OCI-LY7 (cell line): ENCODE measurements at regions not wholly inside any gene's neighbourhood (a gene's known extent, or its start where the extent isn't known, plus 50 kb on each side); places are given as distances from the start of the nearest gene placed in this dataset.

Source experiments
- BruUV-seq: library from RNA; stranded (reverse); fragments of 400-500 nt; replicated peaks from 2 replicates; lab custom pipeline; 2021; lab: Mats Ljungman, UMichigan
- CTCF ChIA-PET: fragments of 300-600 bp; sonication (Branson Sonifier 250); formaldehyde crosslinking; loops from one replicate; lab custom pipeline; 2022; ENCODE audit warnings: antibody characterized with exemption; ENCODE audit not compliant: unreplicated experiment; lab: Charles Lee
- POLR2A ChIA-PET: fragments of 300-600 bp; sonication (Branson Sonifier 250); formaldehyde crosslinking; loops from one replicate; lab custom pipeline; 2022; ENCODE audit warnings: antibody characterized with exemption; lab: Charles Lee
- DNase-seq: peaks from one replicate; pipeline ENCODE4 v3.0.0-alpha.2; 2015; ENCODE audit warnings: low spot score
- H2AFZ ChIP-seq: fragments of 200-600 bp; sonication (generic), shearing (Covaris generic); 2 replicates; pipeline ENCODE4 v1.6.1; 2014; ENCODE audit warnings: mild to moderate bottlenecking, antibody characterized with exemption, low read length, moderate library complexity
- H3K27ac ChIP-seq: fragments of 200-600 bp; sonication (generic); 2 replicates; pipeline ENCODE4 v1.5.1; 2014; ENCODE audit warnings: mixed run types, low read depth, mild to moderate bottlenecking, moderate library complexity, low read length, inconsistent platforms; ENCODE audit not compliant: poor library complexity, severe bottlenecking
- H3K36me3 ChIP-seq: fragments of 200-600 bp; sonication (generic); 2 replicates; pipeline ENCODE4 v1.6.1; 2014; ENCODE audit warnings: mild to moderate bottlenecking, antibody characterized with exemption, low read length, moderate library complexity, mixed read lengths; ENCODE audit not compliant: insufficient read depth
- H3K4me1 ChIP-seq: fragments of 200-600 bp; sonication (generic); 2 replicates; pipeline ENCODE4 v1.5.1; 2014; ENCODE audit warnings: mild to moderate bottlenecking, low read length; ENCODE audit not compliant: insufficient read depth, poor library complexity, severe bottlenecking
- H3K4me2 ChIP-seq: fragments of 200-600 bp; sonication (generic); 2 replicates; pipeline ENCODE4 v1.6.1; 2014; ENCODE audit warnings: mild to moderate bottlenecking, low read length
- H3K4me3 ChIP-seq: fragments of 200-600 bp; sonication (generic); 2 replicates; pipeline ENCODE4 v1.5.1; 2014; ENCODE audit warnings: mild to moderate bottlenecking, low read depth, low read length; ENCODE audit not compliant: poor library complexity, severe bottlenecking
- H3K79me2 ChIP-seq: fragments of 200-600 bp; sonication (generic); 2 replicates; pipeline ENCODE4 v1.6.1; 2016; ENCODE audit warnings: low read depth, mild to moderate bottlenecking, low read length, moderate library complexity, mixed read lengths; ENCODE audit not compliant: insufficient read depth
- H3K9me2 ChIP-seq: fragments of 200-600 bp; sonication (generic); 2 replicates; pipeline ENCODE4 v1.6.1; 2016; ENCODE audit warnings: mild to moderate bottlenecking, low read length, mixed read lengths; ENCODE audit not compliant: insufficient read depth
- H3K9me3 ChIP-seq: fragments of 200-600 bp; sonication (generic); 2 replicates; pipeline ENCODE4 v1.6.1; 2014; ENCODE audit warnings: mild to moderate bottlenecking, mixed run types, low read length, mixed read lengths
- H4K20me1 ChIP-seq: fragments of 200-600 bp; sonication (generic); 2 replicates; pipeline ENCODE4 v1.6.1; 2014; ENCODE audit warnings: mild to moderate bottlenecking, antibody characterized with exemption, low read length, moderate library complexity, mixed read lengths; ENCODE audit not compliant: insufficient read depth
- CTCF ChIP-seq: fragments of 200-600 bp; sonication (generic); conservative IDR thresholded peaks from 2 replicates; pipeline ENCODE4 v1.5.1; 2014; ENCODE audit warnings: mild to moderate bottlenecking, antibody characterized with exemption, low read length, moderate library complexity, mixed read lengths
- EZH2phosphoT487 ChIP-seq: fragments of 200-600 bp; sonication (generic); IDR thresholded peaks from 2 replicates; pipeline ENCODE4 v1.6.1; 2018; ENCODE audit warnings: low read depth, borderline replicate concordance, mild to moderate bottlenecking, mixed run types, antibody characterized with exemption, low read length, moderate library complexity, mixed read lengths
- intact Hi-C: fragments of 100-400 bp; cut with micrococcal nuclease; formaldehyde crosslinking; loops from one replicate; pipeline ENCODE4 v1.10.0; 2022; ENCODE audit not compliant: unreplicated experiment

DNA sequence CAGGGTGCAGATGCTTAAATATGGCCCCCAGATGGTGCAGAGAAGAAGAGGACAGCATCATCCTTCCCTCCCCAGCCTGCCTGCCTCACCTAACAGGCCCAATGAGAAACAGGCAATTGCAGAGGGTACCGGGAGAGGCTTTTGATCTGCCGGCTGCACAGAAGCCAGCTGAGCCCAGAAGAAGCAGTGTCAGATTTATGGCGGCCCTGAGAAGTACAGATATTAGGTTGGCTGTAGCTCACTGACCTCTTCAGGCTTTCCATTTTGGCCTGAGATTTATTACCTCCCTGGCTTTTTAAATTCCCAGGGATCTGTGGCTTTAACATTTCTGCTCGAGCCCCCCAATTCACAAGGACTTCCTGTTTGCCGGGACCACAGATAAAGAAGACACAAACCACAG is 278.7 kb downstream of the EN1 start:
- H3K4me3 ChIP-seq = no peak overlapping the region
- H3K79me2 ChIP-seq = no peaks in the 10 kb centered on the region
- intact Hi-C loops = no loop called here
- no peaks in the 10 kb centered on the region for H3K9me2 ChIP-seq
- H3K4me1 ChIP-seq = no peaks in the 10 kb centered on the region
- DNase-seq = no peak
- no peaks in the 10 kb centered on the region for H3K9me3 ChIP-seq
- no peaks in the 10 kb centered on the region for H3K36me3 ChIP-seq
- H2AFZ ChIP-seq = no peak overlapping the region
- ChIA-PET CTCF (no interaction called here), POLR2A (no interaction called here)
- no peaks in the 10 kb centered on the region for H4K20me1 ChIP-seq
- BruUV-seq = no TSS peak
- no peak overlapping the region for H3K27ac ChIP-seq
- H3K4me2 ChIP-seq = no peak overlapping the region
- no peak for TF ChIP-seq EZH2phosphoT487
- TF ChIP-seq CTCF = no peak

DNA sequence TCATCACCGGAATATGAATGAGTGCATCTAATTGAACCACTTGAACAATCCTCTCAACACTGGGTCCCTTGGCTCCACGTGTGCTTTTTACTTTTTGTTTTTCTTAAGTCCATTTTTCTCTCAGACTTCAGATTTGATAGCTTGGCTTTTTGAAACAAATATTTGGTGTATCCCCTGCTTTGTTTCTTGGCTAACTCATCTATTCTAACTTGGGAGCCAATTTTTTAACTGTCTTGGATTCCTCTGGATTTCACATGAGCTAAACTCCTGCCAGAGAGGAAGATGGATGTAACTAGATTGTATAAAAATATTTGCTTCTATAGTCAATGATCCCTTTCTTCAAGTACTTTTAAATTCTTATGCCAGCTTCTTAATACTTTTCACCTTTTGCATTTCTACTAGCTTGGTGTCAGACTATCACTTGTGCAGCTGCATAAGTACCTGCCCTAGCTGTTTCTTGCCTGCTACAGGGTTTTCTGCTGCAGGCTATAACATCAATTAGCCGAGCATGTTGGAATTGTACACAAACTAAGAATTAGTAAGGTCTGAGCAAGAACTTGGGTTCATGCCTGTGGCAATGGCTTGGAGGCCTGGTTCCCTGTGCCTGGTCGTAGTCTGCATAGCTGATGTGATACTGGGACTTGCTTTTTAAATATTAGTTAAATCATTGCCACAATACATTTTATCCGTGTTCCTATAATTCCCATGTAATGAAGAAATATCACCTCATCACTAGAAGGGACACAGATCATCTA is 281.5 kb downstream of the EN1 start:
- DNase-seq = no peak
- Histone ChIP-seq H4K20me1 (no peaks in the 10 kb centered on the region), H2AFZ (no peak overlapping the region), H3K9me2 (no peaks in the 10 kb centered on the region), H3K36me3 (no peaks in the 10 kb centered on the region), H3K4me2 (no peak overlapping the region), H3K9me3 (no peaks in the 10 kb centered on the region), H3K4me1 (no peaks in the 10 kb centered on the region), H3K27ac (no peak overlapping the region), H3K79me2 (no peaks in the 10 kb centered on the region), H3K4me3 (no peak overlapping the region)
- TF ChIP-seq EZH2phosphoT487 = no peak
- no peak for TF ChIP-seq CTCF
- BruUV-seq = no TSS peak
- CTCF ChIA-PET = no interaction called here
- intact Hi-C loops = no loop called here
- POLR2A ChIA-PET = no interaction called here

GRCh38 chr2:118565301-118565700 is 282.1 kb downstream of the EN1 start:
- ChIA-PET CTCF (no interaction called here), POLR2A (no interaction called here)
- Histone ChIP-seq H3K79me2 (no peaks in the 10 kb centered on the region), H3K4me1 (no peaks in the 10 kb centered on the region), H3K9me3 (no peaks in the 10 kb centered on the region), H4K20me1 (no peaks in the 10 kb centered on the region), H3K4me2 (no peak overlapping the region), H3K27ac (no peak overlapping the region), H3K9me2 (no peaks in the 10 kb centered on the region), H3K36me3 (no peaks in the 10 kb centered on the region), H2AFZ (no peak overlapping the region), H3K4me3 (no peak overlapping the region)
- DNase-seq = no peak
- TF ChIP-seq CTCF (no peak), EZH2phosphoT487 (no peak)
- BruUV-seq = no TSS peak
- intact Hi-C loops = no loop called here
